GM23248 (cell line): ENCODE measurements at regions not wholly inside any gene's neighbourhood (a gene's known extent, or its start where the extent isn't known, plus 50 kb on each side); places are given as distances from the start of the nearest gene placed in this dataset.

Source experiments
- DNase-seq: peaks from one replicate; pipeline ENCODE4 v3.0.0-alpha.2; 2015
- H2AFZ ChIP-seq: fragments of 200-600 bp; sonication (generic); 2 replicates; pipeline ENCODE4 v1.6.1; 2016; ENCODE audit warnings: antibody characterized with exemption
- H3F3A ChIP-seq: fragments of 200-600 bp; sonication (generic); 2 replicates; pipeline ENCODE4 v1.6.1; 2016; ENCODE audit warnings: mild to moderate bottlenecking, antibody characterized with exemption, mixed run types; ENCODE audit not compliant: insufficient read depth
- H3K27ac ChIP-seq: fragments of 200-600 bp; sonication (generic); 2 replicates; pipeline ENCODE4 v1.5.1; 2016; ENCODE audit warnings: mild to moderate bottlenecking
- H3K27me3 ChIP-seq: fragments of 200-600 bp; sonication (generic); replicated peaks from 2 replicates; pipeline ENCODE4 v1.6.1; 2016; ENCODE audit warnings: mild to moderate bottlenecking; ENCODE audit not compliant: insufficient read depth
- H3K36me3 ChIP-seq: fragments of 200-600 bp; sonication (generic); 2 replicates; pipeline ENCODE4 v1.6.1; 2016; ENCODE audit warnings: low read depth, mild to moderate bottlenecking
- H3K4me1 ChIP-seq: fragments of 200-600 bp; sonication (generic); 2 replicates; pipeline ENCODE4 v1.6.1; 2016; ENCODE audit warnings: mild to moderate bottlenecking; ENCODE audit not compliant: insufficient read depth
- H3K4me2 ChIP-seq: fragments of 200-600 bp; sonication (generic); one replicate; pipeline ENCODE4 v1.6.1; 2016; ENCODE audit warnings: mild to moderate bottlenecking; ENCODE audit not compliant: unreplicated experiment
- H3K4me3 ChIP-seq: fragments of 200-600 bp; sonication (generic); 2 replicates; pipeline ENCODE4 v1.5.1; 2016; ENCODE audit warnings: mild to moderate bottlenecking
- H3K79me2 ChIP-seq: fragments of 200-600 bp; sonication (generic); 2 replicates; pipeline ENCODE4 v1.6.1; 2016; ENCODE audit warnings: mild to moderate bottlenecking; ENCODE audit not compliant: insufficient read depth
- H3K9ac ChIP-seq: fragments of 200-600 bp; sonication (generic); 2 replicates; pipeline ENCODE4 v1.6.1; 2016; ENCODE audit warnings: mild to moderate bottlenecking
- H3K9me2 ChIP-seq: fragments of 200-600 bp; sonication (generic); 2 replicates; pipeline ENCODE4 v1.6.1; 2016; ENCODE audit warnings: mixed run types, mild to moderate bottlenecking, moderate library complexity; ENCODE audit not compliant: insufficient read depth
- H3K9me3 ChIP-seq: fragments of 200-600 bp; sonication (generic); one replicate; pipeline ENCODE4 v1.6.1; 2017; ENCODE audit warnings: low read depth
- H4K20me1 ChIP-seq: fragments of 200-600 bp; sonication (generic); 2 replicates; pipeline ENCODE4 v1.6.0; 2016; ENCODE audit not compliant: insufficient read depth
- EZH2 ChIP-seq: fragments of 200-600 bp; sonication (generic); IDR thresholded peaks from 2 replicates; pipeline ENCODE4 v1.6.1; 2018; ENCODE audit warnings: antibody characterized with exemption, mild to moderate bottlenecking; ENCODE audit not compliant: insufficient read depth, poor library complexity, severe bottlenecking
- EZH2phosphoT487 ChIP-seq: fragments of 200-600 bp; sonication (generic); IDR thresholded peaks from 2 replicates; pipeline ENCODE4 v1.6.1; 2018; ENCODE audit warnings: antibody characterized with exemption, moderate library complexity, mild to moderate bottlenecking, low read depth; ENCODE audit not compliant: insufficient read depth
- WGBS, 2 experiments: methylation state at CpG; one replicate each; pipeline ENCODE4 v1.1.6; 2015 to 2017; ENCODE audit warnings: low lambda C conversion rate in 2 of 2, low coverage in 1 of 2; ENCODE audit errors: missing lambda C conversion rate in 2 of 2; 5-methylcytosine and 5-hydroxymethylcytosine counted together
- in situ Hi-C: fragments of 300-500 bp; cut with MboI; formaldehyde crosslinking; loops from 2 replicates; pipeline ENCODE4 v1.15.0; 2020

DNA sequence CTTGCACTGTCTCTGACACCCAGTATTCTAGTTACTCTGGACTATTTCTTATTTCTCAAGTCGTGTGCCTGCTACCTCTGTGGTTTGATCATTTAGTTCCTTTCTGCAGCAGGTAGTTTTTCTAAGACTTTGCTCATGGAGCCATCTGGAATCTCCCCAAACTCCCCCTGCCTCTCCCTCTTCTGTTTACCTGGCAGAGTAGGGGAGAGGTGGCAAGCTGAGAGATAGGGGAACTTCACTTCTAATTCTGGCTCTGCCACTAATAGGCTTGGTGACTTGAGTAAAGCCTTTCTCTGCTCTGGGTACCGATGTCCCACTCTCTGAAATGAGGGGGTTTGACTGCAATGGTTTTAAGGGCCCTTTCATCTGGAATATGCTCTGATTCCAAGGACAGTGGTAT lies 141.3 kb downstream of the CPEB2 start:
- Histone ChIP-seq H2AFZ (no peak overlapping the region), H3F3A (no peaks in the 10 kb centered on the region), H3K9ac (no peak overlapping the region), H4K20me1 (no peaks in the 10 kb centered on the region), H3K27me3 (no peaks in the 10 kb centered on the region), H3K36me3 (no peaks in the 10 kb centered on the region), H3K27ac (no peak overlapping the region), H3K4me3 (no peak overlapping the region), H3K9me2 (no peaks in the 10 kb centered on the region), H3K4me2 (no peak overlapping the region), H3K4me1 (peaks cover 3% of the 10 kb centered on the region), H3K9me3 (no peaks in the 10 kb centered on the region), H3K79me2 (no peaks in the 10 kb centered on the region)
- TF ChIP-seq EZH2phosphoT487 (no peak), EZH2 (no peak)
- no peak for DNase-seq
- in situ Hi-C loops: no loop called here
- 46 to 47% methylated on average over 2 of the region's 2 CpGs for WGBS, 2 experiments

- Histone ChIP-seq H3K4me2 (no peak overlapping the region), H4K20me1 (no peaks in the 10 kb centered on the region), H3K4me1 (peaks cover 11% of the 10 kb centered on the region), H3K27me3 (no peaks in the 10 kb centered on the region), H3K9me3 (no peaks in the 10 kb centered on the region), H3K4me3 (no peak overlapping the region), H3K36me3 (no peaks in the 10 kb centered on the region), H3K9me2 (no peaks in the 10 kb centered on the region), H3K27ac (no peak overlapping the region), H3K9ac (no peak overlapping the region), H2AFZ (no peak overlapping the region), H3K79me2 (no peaks in the 10 kb centered on the region), H3F3A (peaks cover 8% of the 10 kb centered on the region)
- 57 to 59% methylated on average over 9 of the region's 9 CpGs for WGBS, 2 experiments
- DNase-seq: no peak
- in situ Hi-C loops: no loop called here
- TF ChIP-seq EZH2phosphoT487 (no peak), EZH2 (no peak)
Measured at GRCh38 chr4:15144249-15144966, 142.1 kb downstream of the CPEB2 start.

GRCh38 chr4:15144967-15145295 lies 142.7 kb downstream of the CPEB2 start:
- no peak overlapping the region for H3K4me2 ChIP-seq
- TF ChIP-seq EZH2phosphoT487 (no peak), EZH2 (no peak)
- no peaks in the 10 kb centered on the region for H3K36me3 ChIP-seq
- peaks cover 15% of the 10 kb centered on the region for H3K4me1 ChIP-seq
- WGBS, 2 experiments: 79 to 85% methylated on average over 7 of the region's 7 CpGs
- H4K20me1 ChIP-seq: no peaks in the 10 kb centered on the region
- peaks cover 9% of the 10 kb centered on the region for H3F3A ChIP-seq
- no peak overlapping the region for H3K27ac ChIP-seq
- no peaks in the 10 kb centered on the region for H3K27me3 ChIP-seq
- in situ Hi-C loops: no loop called here
- H3K9me3 ChIP-seq: no peaks in the 10 kb centered on the region
- H3K9me2 ChIP-seq: no peaks in the 10 kb centered on the region
- no peak overlapping the region for H3K4me3 ChIP-seq
- DNase-seq: no peak
- no peak overlapping the region for H2AFZ ChIP-seq
- H3K79me2 ChIP-seq: no peaks in the 10 kb centered on the region
- no peak overlapping the region for H3K9ac ChIP-seq

- H3K36me3 ChIP-seq: no peaks in the 10 kb centered on the region
- in situ Hi-C loops: no loop called here
- no peak for DNase-seq
Measured at GRCh38 chr4:15145709-15146108, 143.4 kb downstream of the CPEB2 start.

DNA sequence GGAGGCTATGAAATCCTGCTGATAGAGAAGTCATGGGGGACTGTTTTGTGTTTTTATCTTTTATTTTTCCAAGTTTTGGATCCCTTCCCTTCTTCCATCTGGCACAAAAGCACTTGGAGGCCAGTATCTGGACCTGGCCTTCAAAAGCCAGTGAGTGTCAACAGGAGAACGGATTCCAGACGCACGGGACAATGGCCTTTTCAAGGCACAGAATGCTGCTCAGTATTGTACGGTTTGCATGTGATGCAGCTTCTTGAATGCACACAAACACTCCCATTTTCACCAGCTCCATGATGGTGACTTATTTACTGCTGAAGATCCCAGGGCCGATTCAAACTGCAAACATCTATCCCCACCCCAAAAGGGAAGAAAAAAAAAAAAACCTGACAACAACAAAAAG lies 145.4 kb downstream of the CPEB2 start:
- H3K9me2 ChIP-seq: no peaks in the 10 kb centered on the region
- H3K9ac ChIP-seq: no peak overlapping the region
- H3K4me2 ChIP-seq: no peak overlapping the region
- H3K36me3 ChIP-seq: no peaks in the 10 kb centered on the region
- no peak for DNase-seq
- in situ Hi-C loops: no loop called here
- no peak overlapping the region for H3K27ac ChIP-seq
- peaks cover 9% of the 10 kb centered on the region for H3F3A ChIP-seq
- no peak for TF ChIP-seq EZH2
- TF ChIP-seq EZH2phosphoT487: no peak
- H3K9me3 ChIP-seq: no peaks in the 10 kb centered on the region
- no peaks in the 10 kb centered on the region for H3K27me3 ChIP-seq
- H3K4me3 ChIP-seq: no peak overlapping the region
- no peaks in the 10 kb centered on the region for H4K20me1 ChIP-seq
- peaks cover 18% of the 10 kb centered on the region for H3K4me1 ChIP-seq
- no peaks in the 10 kb centered on the region for H3K79me2 ChIP-seq
- 35 to 44% methylated on average over 5 of the region's 5 CpGs for WGBS, 2 experiments
- H2AFZ ChIP-seq: no peak overlapping the region

More at GRCh38 chr4:15145709-15146108, 143.4 kb downstream of the CPEB2 start:
- no peak overlapping the region for H3K4me2 ChIP-seq
- H3K4me1 ChIP-seq: peaks cover 18% of the 10 kb centered on the region
- 85% methylated on average over 7 of the region's 7 CpGs for WGBS, 2 experiments
- H3K9me3 ChIP-seq: no peaks in the 10 kb centered on the region
- no peak for TF ChIP-seq EZH2
- TF ChIP-seq EZH2phosphoT487: no peak
- H3K79me2 ChIP-seq: no peaks in the 10 kb centered on the region
- H3K27ac ChIP-seq: no peak overlapping the region
- H2AFZ ChIP-seq: no peak overlapping the region
- no peaks in the 10 kb centered on the region for H3K9me2 ChIP-seq
- H3K4me3 ChIP-seq: no peak overlapping the region
- peaks cover 9% of the 10 kb centered on the region for H3F3A ChIP-seq
- H3K9ac ChIP-seq: no peak overlapping the region
- no peaks in the 10 kb centered on the region for H3K27me3 ChIP-seq
- no peaks in the 10 kb centered on the region for H4K20me1 ChIP-seq
